Ammon's horn (tissue), 1 donor: ENCODE measurements at regions not wholly inside any gene's neighbourhood (a gene's known extent, or its start where the extent isn't known, plus 50 kb on each side); places are given as distances from the start of the nearest gene placed in this dataset.

Experiments
- DNase-seq: peaks from one replicate; pipeline ENCODE4 v3.0.0-alpha.2; 2016; ENCODE audit warnings: low spot score

DNA sequence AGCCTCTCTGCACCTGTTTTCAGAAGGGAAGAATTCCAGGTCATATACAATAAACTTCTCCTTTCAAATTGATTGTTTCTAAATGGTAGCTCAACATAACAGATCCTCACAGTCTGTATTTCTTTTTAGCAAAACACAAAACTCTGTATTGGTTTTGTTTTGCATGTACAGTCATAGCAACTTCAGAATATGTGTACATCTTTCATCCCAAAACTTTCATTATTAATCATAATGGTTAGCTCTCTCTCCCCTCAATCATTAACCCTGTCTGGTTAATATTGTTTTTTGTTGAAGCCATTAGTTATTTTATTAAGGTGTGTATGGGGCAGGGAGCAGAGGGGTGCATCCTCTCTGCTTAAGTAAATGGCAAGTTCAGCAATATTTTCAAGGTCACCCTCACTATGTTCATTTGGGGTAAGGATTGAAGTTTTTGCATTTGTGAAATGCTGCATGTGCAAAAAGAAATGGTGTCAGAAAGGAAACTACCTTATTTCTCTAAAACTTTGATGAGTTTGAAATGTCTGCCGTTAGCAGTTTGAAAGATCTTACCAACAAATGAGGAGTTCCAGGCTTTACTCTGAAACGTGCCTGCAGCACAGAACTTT, 136.8 kb upstream of the BTBD3 start:
- no peak for DNase-seq

DNA sequence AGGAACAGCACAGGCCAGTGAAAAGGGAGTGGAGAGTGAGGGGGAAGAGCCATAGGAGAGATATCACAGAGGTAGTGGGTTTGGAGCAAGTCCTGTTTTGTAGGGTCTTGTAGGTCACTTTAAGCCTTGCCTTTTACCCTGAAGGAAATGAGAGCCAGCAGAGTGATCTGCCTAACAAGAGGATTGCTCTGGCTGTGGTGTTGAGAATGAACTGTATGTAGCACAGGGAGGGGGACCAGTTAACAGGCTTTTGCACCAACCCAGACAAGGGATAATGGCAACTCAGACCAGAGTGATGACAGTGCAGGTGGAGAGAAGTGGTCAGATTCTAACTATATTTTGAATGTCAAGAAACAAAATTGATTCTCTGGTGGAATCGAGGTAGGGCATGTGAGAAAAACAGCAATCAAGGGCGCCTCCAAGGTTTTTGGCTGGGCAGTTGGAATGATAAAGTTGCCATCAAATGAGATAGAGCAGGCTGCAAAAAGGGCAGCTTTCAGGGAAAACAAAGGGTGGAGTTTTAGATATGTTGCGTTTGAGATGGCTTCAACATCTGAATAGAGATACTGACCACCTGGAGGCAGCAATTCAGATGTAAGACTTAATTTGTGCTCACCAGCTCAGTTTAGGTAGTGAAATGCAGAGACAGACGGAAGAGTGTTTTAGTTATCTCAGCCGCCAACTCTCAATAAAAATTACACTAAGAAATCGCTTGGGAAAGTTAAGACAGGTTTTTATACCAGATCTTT, 134.4 kb upstream of the BTBD3 start:
- no peak for DNase-seq

DNA sequence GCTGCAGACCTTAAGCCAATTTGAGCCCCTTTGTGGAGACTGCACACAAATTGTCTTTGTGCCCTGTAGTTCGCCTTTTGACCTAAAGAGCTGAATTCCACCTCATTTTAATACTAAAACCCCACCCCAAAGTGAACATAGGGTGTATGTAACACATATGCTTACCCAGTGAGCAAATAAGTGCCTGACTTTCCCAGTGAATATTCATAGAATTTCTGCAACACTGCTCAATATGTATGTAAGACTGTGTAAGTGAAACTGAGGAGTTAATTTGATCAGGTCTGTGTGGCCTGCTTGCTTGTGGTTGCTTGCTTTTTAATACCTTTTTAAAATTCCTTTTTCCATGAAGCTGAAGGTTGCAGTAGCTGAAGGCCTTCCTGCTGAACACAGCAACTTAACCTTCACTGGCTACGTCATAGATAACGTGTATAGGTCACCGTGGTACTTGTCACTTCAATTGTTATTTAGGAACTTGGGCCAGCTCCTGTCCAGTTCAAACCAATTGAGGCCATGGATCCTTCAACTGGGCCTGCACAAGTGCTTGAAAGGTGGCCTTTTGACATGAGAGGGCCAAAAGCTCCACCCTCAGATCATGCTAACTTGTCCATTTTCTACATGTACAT, 131.7 kb upstream of the BTBD3 start:
- DNase-seq = no peak

DNA sequence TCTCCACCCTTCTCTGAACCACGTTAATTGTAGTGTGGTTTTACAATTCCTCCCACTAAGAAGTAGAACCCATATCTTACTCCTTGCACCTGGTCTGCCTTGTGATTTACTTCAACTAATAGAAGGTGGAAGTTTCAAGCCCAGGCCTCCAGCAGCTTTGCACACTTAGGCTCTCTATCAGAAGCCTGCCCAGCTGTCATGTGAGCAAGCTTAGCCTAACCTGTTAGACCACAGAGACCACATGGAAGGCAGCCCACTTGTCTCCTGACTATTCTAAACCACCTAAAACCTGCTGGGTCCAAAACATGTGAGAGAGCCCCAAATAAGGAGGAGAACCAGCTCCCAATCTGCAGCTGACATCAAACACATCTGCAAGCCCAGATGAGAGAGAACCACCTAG, 127.6 kb upstream of the BTBD3 start:
- no peak for DNase-seq

DNA sequence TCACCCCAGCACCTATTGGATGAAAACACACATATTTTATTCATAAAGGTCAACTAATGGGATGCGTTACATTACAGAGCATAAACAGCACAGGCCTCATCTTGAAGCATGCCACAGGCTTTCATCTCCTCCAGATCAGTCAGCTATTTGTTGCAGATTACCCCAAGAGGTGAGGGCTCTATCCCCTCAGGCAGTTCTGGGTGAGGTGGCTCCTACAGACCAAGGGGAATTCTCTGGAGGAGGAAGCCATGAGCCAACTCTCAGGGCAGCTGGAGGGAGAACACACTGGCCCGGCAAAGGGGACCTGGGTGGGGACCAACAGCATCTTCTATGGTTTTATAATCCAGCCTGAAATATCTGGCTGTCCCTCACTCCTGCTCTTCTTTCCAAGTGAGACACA, 126.4 kb upstream of the BTBD3 start:
- DNase-seq = no peak

DNA sequence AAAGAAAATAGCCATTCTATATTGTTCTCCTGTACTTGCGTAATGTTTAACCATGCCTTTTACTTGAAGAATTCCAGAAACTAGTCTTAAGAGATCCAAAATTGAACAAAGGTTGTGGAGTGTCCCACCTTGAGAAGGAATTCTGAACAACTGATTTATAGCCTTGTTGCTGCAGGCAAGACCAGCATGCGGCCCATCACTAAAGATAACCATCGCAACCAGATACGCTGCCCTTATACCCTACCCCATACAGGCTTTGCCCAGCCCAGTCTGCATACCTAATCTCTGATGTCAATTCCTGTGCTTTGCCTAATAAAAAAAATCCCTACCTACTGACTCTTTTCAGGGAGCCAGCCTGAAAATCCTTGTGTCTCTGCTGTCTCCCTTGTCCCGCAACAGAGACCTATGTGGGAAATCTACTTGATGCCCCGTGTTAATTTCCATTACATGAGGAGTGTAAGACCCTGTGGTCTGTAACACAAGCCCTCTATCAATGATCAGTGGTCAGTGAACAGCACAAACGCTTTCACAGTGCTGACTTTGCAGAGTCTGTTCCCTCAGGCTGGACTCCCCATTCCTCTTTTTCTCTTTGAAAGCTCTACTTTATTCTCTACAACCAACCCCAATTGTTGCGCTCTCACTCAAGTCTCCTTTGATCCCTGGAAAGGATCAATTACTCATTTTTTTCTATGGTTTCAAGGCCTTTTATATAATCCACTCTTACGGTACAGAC, 125.7 kb upstream of the BTBD3 start:
- no peak for DNase-seq

DNA sequence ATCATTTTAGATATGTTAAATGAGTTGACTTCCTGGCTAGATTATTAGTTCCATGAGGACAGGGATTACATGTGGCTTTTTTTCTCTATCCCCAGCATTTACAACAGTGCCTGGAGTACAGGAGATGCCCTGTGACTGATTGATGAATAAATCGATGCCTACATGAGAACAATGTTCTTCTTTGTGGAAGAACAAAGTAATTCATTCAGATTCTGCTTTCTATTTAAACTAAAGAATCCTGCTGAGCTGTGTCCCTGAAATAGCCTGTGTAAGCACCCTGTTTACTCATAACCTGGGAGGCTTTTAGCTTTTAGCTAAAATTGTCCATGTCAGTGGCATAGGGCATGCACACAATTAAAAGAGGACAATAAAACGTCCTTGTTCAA, 125.1 kb upstream of the BTBD3 start:
- DNase-seq = no peak

DNA sequence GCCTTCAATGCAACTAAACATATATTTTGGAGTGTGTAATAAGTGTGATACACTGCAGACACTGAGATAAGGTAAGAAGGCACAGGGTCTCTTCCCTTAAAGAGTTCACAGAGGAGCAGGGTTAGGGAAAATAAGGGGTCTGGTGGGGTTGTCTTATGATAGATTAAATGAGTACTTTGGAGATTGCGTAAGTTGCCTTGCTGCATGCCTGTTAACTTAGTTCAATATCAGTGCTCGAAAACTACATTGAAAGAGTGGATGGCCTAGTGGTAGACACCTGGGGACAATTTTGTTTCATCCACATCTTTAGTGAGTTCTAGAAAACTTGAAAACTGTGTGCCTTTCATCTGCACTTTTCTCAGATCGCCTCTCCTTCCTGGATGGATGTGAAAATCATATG, 123.2 kb upstream of the BTBD3 start:
- no peak for DNase-seq

DNA sequence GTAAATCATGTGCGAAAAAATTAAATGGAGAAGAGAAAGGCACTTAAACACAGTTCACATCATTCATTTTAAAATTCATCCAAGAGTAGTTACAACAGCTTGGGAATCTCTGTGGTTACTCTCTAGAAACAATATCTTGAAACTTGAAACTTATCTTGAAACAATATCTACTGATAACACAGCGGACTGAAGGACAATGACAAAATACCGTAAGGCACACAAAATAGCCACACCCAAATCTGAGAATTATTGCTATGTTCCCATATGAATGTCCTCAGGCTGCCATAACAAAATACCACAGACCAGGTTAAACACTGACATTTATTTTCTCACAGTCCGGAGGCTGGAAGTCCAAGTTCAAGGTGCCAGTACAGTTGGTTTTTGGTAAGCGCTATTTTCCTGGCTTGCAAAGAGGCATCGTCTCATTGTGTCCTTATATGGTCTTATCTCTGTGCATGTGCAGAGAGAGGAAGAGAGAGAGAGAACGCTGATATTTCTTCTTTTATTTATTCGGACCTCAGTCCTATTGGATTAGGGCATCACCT, 122.5 kb upstream of the BTBD3 start:
- DNase-seq = no peak

DNA sequence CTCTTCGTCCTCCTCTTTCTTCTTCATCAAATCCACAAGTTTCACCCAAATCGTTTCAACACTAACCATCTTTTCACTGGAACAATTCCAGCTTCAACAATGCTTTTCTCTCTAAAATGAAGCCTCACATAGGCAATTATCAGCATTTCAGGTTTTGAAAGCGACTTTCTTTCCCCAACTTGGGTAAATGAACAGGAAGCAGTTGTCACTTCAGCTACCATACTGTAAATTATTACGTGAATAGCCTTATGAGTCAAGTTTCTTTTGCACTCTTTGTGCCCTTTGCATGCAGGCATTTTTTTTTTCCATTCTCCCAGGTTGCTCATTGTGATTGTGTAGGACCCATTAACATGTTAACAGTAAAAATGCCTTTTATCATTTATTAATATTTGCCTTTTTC, 121.7 kb upstream of the BTBD3 start:
- no peak for DNase-seq

DNA sequence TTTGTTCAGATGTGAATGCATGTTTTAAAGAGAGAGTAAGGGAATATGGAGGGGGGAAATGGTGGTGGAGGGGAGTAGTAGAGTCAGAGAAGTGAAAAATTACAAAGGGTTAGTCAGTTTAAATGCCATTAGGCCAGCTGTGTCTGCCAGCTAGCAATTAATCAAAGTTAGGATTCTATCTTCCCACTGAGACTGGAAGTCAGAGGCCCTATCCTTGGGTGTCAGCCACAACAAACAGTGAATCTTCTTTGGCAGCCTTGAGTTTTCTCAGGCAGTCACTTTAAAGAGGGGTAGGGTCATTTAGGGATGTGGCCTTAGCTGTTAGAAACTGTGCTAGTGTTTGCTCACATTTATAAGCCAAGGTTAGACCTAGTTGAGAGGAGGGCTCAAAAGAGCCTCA, 120.5 kb upstream of the BTBD3 start:
- no peak for DNase-seq

DNA sequence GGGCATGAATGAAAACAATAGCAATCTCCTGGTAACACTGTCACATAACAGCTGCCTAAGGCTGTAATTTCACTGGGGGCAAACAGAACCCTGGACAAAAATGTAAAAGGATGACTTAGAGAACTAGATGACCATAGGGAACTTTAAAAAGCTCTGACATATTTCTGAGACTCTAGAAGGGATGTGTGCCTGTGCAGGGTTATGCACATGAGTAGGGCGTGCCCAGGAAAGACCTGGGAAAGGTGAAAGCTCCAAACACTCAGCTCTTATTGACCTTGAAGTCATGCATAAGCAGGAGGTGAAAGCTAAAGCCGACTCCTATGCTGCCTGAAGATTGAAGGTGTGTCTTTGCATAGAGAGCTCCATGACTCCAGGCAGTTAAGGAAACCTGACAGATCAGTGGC, 118.4 kb upstream of the BTBD3 start:
- no peak for DNase-seq

DNA sequence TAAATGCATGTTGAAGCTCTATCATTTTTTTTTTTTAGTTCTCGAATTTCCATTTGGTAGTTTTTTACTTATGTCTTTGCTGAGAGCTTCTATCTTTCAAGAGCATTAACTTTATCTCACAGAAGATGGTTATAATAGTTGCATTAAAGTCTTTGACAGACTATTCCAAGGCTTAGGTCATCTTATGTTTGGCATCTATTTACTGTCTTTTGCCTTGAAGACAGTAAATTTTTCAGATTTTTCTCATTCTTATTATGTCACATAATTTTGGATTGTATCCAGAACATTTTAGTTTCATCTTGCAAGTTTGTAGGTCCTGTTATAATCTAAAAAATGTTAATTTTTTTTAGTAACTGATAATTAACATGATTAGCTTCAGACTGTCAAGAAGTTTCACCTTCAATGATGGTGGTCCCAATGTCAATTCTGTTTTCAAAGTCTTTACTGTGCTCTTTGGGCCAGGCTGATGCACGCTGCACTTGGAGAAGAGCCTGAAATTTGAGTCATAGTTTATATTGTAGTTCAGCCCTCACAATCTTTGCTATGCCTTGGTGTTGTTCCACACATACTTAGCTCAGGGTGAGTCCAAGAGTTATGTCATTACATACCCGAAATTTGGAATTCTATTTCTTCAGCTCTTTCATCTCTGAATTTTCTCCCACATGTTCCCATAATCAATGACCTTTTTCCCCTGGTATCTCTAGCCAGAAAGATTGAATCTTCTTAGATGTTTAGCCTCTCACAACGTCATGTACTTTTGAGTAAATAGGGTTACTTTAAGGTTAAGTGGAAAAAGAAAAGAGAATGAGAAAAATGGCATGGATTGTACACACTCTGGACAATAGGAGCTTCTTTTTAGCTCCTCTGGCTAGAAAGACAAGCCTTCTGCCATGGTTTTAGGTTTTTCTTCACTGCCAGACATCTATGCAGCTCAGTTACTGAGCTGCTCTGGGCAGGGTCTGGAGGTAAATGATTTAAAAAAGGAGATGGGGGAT, 110.3 kb upstream of the BTBD3 start:
- DNase-seq = no peak

DNA sequence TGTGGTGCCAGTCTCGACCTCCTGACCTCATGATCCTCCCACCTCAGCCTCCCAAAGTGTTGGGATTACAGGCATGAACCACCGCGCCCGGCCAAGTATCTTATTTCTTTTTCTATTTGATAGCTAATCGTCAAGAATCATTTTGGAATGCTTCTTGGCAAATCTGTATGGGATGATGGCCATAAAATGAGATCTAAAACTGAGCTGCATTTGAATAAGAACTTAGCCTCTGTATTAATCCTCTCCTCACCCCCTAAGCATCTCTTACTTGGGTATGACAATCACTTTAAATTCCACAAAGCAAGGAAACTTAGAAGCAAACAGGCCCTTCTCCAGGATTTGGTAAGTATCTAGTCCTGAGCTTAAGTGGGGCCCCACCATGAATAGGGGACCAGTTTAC, 108.9 kb upstream of the BTBD3 start:
- DNase-seq = no peak

DNA sequence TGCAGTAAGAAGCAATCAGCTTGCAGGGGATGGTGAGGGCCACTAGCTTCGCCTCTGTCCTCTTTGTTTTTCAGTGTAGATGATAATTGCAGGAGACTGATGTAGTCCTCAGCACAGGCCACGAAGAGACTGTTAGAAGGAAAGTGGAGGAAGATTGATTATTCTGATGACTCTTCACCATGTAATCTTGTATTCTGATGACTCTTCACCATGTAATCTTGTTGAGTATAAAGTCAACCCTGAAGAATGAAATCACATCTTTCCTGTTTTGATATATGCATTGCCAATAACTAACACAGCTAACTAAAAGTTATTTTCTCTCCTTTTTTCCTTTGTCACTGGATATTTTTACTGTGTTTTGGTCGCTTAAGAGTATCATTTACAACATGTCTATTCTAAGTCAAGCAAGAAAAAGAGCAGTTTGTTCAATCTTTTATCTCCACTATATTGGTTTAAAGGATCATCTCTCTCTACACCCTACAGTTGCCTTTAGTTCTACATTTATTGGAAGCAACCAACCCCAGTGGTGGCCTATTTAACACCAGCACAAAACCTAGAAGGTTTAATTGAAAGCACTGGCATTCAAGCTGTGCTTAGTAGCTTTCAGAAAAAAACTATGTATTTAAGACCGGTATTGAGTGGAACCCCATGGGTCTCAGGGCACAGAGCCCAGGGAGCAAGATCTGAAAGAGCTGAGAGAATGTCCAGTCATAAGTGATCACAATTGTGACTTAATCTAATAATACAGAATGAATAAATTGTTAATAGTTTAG, 107.2 kb upstream of the BTBD3 start:
- no peak for DNase-seq

DNA sequence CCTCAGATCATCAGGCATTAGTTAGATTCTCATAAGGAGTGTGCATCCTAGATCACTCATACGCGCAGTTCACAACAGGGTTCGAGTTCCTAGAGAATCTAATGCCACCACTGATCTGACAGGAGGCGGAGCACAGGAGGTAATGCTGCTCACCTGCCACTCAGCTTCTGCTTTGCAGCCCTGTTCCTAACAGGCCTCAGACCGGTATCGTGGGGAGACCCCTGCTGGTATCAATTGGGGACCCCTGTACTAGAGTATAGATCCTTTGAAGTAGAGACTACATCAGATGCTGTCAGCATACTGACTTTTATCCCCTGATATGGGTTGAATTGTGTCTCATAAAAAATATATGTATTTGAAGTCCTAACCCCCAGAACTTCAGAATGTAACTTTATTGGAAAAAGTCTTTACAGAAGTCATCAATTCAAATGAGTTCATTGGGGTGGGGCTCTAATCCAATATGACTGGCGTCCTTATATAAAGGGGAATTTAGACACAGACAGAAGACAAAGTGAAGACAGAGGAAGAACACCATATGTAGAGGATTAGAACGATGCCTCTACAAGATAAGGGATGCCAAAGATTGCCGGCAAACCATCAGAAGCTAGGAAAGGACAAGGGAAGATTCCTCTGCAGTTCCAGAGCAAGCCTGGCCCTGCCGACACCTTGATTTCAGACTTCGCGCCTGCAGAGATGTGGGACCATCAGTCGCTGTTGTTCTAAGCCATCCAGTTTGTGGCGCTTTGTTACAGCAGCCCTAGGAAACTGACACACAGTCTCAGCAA, 104.4 kb upstream of the BTBD3 start:
- no peak for DNase-seq

DNA sequence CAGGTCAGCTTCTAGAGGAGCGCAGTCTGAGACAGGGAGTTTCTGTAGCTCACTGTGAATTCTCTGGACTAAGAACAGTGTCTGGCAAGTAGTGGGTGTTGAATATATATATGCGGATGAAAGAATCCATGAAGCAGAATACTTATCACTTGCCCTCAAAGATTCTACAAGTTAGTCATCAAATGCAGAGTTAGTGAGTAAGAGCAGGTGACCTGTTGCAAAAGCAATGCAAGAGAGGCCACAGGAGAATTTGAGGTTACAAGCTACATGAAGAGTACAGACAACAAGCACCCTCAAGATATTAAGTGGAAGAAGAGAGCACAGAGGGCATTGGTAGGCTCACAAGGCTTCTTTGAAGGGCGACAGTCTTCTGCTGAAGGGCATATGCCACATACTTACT, 103.4 kb upstream of the BTBD3 start:
- no peak for DNase-seq

DNA sequence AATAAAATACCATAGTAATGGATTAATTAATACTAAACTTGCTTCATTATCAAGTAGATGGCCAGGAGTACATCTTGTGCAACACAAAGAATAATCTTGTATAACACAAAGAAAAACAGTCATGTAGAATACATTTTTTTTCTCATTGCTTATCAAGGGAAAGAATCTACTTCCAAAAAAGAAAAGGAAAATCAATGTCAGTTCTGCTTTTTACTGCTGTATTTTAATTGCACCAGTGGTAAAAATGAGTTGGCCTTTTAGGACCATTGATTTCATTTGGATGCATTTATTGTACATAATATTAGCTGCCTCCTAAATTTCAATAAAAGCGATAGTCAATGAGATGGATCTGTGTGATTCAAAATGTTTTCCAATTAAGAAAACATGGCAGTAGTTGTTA, 96.9 kb upstream of the BTBD3 start:
- DNase-seq = no peak

DNA sequence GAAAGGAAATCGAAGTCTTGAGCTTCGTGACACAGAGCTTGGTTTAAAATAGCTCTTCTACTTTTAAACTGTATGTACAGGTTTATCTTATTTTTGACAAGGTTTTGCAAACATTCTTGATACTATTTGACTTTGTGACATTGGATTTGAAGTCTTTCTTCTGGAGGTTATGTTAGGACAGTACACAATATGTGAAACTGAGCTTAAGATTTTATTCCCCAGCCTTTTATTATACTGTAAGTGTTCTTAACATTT, 95.2 kb upstream of the BTBD3 start:
- no peak for DNase-seq

DNA sequence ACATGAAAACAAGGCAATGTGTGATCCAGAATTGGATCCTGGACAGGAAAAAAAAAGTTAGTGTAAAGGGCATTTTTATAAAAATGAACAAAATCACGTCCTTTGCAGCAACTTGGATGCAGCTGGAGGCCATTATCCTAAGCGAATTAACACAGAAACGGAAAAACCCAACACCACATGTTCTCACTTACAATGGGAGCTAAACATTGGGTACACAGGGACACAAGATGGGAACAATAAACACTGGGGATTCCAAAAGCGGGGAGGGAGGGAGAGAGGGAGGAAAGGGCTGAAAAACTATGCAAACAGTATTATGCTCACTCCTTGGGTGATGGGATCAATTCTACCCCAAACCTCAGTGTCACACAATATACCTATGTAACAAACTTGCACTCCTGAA, 91.4 kb upstream of the BTBD3 start:
- peak; percentile 38 for DNase-seq
